CD4-positive, alpha-beta T cell treated with Interleukin-2 at 100 ng/mL for 4 hours (primary cell): ENCODE measurements at regions not wholly inside any gene's neighbourhood (a gene's known extent, or its start where the extent isn't known, plus 50 kb on each side); places are given as distances from the start of the nearest gene placed in this dataset.

Source experiments
- DNase-seq: peaks from one replicate; pipeline ENCODE4 v3.0.0-alpha.2; 2020; ENCODE audit warnings: low spot score

GRCh38 chr1:14535619-14536355 lies 62.7 kb upstream of the KAZN start:
- no peak for DNase-seq

GRCh38 chr1:14538335-14538734 lies 60.1 kb upstream of the KAZN start:
- no peak for DNase-seq

- DNase-seq = no peak
These were observed 59.2 kb upstream of the KAZN start for GRCh38 chr1:14539309-14539708.

GRCh38 chr1:14539953-14540563 lies 58.4 kb upstream of the KAZN start:
- no peak for DNase-seq

- DNase-seq = no peak
These were observed 57.1 kb upstream of the KAZN start for GRCh38 chr1:14541348-14541747.

GRCh38 chr1:14543191-14543840 lies 55.2 kb upstream of the KAZN start:
- DNase-seq = no peak

- no peak for DNase-seq
These were observed 54.2 kb upstream of the KAZN start for GRCh38 chr1:14544319-14544718.

GRCh38 chr1:14545422-14546025 lies 53.0 kb upstream of the KAZN start:
- DNase-seq = no peak

- DNase-seq = no peak
These were observed 52.1 kb upstream of the KAZN start for GRCh38 chr1:14546416-14546815.
